Glutamatergic neuron (in vitro differentiated cells): ENCODE measurements at regions not wholly inside any gene's neighbourhood (a gene's known extent, or its start where the extent isn't known, plus 50 kb on each side); places are given as distances from the start of the nearest gene placed in this dataset.

Experiments used
- DNase-seq: peaks from one replicate; pipeline ENCODE4 v3.0.0; 2022
- H3K27ac Mint-ChIP-seq: one replicate; pipeline ENCODE4 v1.8.0; 2020; ENCODE audit warnings: mild to moderate bottlenecking, mixed read lengths, inconsistent platforms; ENCODE audit not compliant: unreplicated experiment
- H3K27me3 Mint-ChIP-seq: one replicate; pipeline ENCODE4 v1.8.0; 2020; ENCODE audit warnings: mild to moderate bottlenecking, moderate library complexity, mixed read lengths, inconsistent platforms; ENCODE audit not compliant: unreplicated experiment
- H3K36me3 Mint-ChIP-seq: one replicate; pipeline ENCODE4 v1.8.0; 2020; ENCODE audit warnings: mild to moderate bottlenecking, mixed read lengths, inconsistent platforms; ENCODE audit not compliant: unreplicated experiment
- H3K4me1 Mint-ChIP-seq: one replicate; pipeline ENCODE4 v1.8.0; 2020; ENCODE audit warnings: mild to moderate bottlenecking, low read depth, mixed read lengths, inconsistent platforms; ENCODE audit not compliant: unreplicated experiment
- H3K4me3 Mint-ChIP-seq: one replicate; pipeline ENCODE4 v1.8.0; 2020; ENCODE audit warnings: mild to moderate bottlenecking, mixed read lengths, inconsistent platforms; ENCODE audit not compliant: unreplicated experiment
- H3K9me3 Mint-ChIP-seq: one replicate; pipeline ENCODE4 v1.8.0; 2020; ENCODE audit warnings: mild to moderate bottlenecking, moderate library complexity, mixed read lengths, inconsistent platforms; ENCODE audit not compliant: unreplicated experiment
- TF ChIP-seq, protein P1 (sequence below): fragments of 200-600 bp; sonication (generic); IDR thresholded peaks from one replicate; pipeline ENCODE4 v1.5.0; 2021; ENCODE audit not compliant: partially characterized antibody, unreplicated experiment

DNA sequence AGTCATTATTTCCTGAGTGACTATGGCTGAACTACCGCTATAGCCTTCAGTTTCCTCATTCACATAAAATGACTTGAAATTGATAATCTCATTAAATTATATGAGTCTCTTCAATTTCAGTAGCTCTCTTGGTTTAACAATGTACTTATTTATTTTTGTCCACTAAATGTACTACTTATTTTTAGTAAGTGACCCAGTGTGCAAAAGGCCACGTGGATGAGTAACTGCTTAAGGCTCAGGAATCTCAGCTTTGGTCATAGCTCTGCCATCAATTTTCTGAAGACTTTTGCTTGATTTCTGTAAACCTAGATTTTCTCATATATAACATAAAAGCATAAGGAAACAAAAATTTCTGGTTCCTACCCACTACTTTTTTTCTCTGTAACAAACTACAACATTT lies 1132.9 kb upstream of the CDH8 start:
- Mint-ChIP-seq H3K4me3 (no peak overlapping the region), H3K27me3 (no peaks in the 10 kb centered on the region), H3K9me3 (no peaks in the 10 kb centered on the region), H3K4me1 (no peaks in the 10 kb centered on the region), H3K36me3 (no peaks in the 10 kb centered on the region), H3K27ac (no peak overlapping the region)
- no peak for DNase-seq
- TF ChIP-seq, protein P1, sequence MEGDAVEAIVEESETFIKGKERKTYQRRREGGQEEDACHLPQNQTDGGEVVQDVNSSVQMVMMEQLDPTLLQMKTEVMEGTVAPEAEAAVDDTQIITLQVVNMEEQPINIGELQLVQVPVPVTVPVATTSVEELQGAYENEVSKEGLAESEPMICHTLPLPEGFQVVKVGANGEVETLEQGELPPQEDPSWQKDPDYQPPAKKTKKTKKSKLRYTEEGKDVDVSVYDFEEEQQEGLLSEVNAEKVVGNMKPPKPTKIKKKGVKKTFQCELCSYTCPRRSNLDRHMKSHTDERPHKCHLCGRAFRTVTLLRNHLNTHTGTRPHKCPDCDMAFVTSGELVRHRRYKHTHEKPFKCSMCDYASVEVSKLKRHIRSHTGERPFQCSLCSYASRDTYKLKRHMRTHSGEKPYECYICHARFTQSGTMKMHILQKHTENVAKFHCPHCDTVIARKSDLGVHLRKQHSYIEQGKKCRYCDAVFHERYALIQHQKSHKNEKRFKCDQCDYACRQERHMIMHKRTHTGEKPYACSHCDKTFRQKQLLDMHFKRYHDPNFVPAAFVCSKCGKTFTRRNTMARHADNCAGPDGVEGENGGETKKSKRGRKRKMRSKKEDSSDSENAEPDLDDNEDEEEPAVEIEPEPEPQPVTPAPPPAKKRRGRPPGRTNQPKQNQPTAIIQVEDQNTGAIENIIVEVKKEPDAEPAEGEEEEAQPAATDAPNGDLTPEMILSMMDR, result no peak

DNA sequence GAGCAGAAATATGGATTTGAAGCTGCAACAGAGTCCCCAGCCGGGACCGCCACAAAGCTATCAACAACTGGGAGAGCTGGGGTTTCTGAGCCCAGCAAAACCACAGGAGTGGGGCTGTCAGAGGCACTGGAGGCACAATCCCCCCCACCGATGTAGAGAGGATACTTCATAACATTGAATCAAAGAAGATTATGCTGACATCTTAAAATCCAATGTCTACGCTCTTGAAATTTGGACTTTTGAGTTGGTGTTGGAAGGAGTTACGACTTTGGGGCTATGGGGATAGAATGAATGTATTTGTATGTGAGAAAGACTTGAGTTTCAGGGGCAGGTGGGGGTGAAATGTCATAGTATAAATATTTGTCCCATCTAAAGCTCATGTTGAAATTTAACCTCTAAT lies 1121.6 kb upstream of the CDH8 start:
- no peak for DNase-seq
- no peaks in the 10 kb centered on the region for H3K36me3 Mint-ChIP-seq
- H3K27ac Mint-ChIP-seq, result no peak overlapping the region

DNA sequence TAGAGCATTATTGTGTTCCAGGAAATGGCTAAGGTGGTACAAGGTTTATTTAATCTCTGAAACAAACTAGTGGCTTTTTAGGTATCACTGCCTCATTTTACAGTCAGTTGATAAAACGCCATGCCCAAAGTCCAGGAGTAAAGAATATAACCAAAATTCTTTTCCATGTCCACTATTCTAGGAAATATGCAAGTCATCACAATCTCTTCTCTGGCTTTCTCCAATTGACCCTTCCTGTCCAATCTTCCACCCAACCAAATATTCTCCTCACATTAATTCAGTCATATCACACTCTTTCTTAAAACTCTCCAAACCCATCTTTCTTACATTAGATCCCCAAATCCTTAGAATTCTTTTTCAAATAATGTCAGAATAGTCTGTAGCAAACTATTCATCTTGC lies 1110.0 kb upstream of the CDH8 start:
- Mint-ChIP-seq H3K27ac (no peak overlapping the region), H3K4me3 (no peak overlapping the region), H3K9me3 (no peaks in the 10 kb centered on the region), H3K4me1 (peaks cover 3% of the 10 kb centered on the region), H3K36me3 (no peaks in the 10 kb centered on the region), H3K27me3 (no peaks in the 10 kb centered on the region)
- DNase-seq, result no peak
- TF ChIP-seq, protein P1, result no peak

More for the DNA sequence above, 1121.6 kb upstream of the CDH8 start:
- TF ChIP-seq, protein P1, result no peak
- no peaks in the 10 kb centered on the region for H3K27me3 Mint-ChIP-seq
- H3K4me1 Mint-ChIP-seq, result no peaks in the 10 kb centered on the region
- peaks cover 1% of the 10 kb centered on the region for H3K9me3 Mint-ChIP-seq
- H3K4me3 Mint-ChIP-seq, result no peak overlapping the region

DNA sequence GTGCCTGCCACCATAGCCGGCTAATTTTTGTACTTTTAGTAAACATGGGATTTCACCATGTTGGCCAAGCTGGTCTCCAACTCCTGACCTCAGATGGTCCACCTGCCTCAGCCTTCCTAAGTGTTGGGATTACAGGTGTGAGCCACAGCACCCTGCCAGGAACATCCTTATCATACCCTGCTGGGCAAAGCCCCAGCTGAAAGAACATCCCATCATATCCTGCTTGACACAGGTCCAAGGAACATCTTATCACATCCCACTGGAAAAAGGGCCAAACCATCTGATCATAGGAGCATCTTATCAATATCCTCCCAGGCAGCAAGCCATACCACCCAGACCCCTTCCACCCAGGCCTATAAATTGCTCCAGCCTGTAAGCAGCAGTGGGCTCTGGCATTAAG lies 1109.2 kb upstream of the CDH8 start:
- Mint-ChIP-seq H3K4me3 (no peak overlapping the region), H3K36me3 (no peaks in the 10 kb centered on the region), H3K27ac (no peak overlapping the region), H3K27me3 (no peaks in the 10 kb centered on the region), H3K4me1 (peaks cover 3% of the 10 kb centered on the region), H3K9me3 (no peaks in the 10 kb centered on the region)
- no peak for DNase-seq
- TF ChIP-seq, protein P1, result no peak

DNA sequence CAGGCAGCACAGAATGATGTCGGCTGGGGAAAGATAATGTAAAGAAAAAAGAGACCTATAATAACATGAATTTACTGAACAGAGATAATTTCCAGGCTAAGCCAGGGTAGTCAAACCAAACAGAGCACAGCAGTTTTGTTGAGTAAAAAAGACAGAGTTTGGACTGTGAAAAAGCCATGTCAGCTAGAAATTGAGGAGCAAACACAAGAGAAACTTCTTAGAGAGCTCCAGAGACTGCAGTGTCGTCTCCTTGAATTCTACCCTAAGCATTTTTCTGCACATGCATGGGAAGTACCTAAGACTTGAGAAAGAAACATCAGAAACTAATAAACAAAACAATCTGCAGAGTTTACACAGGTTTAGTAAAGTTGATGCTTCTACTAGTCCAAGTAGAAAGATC lies 1098.8 kb upstream of the CDH8 start:
- Mint-ChIP-seq H3K27me3 (no peaks in the 10 kb centered on the region), H3K27ac (no peak overlapping the region), H3K9me3 (no peaks in the 10 kb centered on the region), H3K36me3 (no peaks in the 10 kb centered on the region), H3K4me3 (no peak overlapping the region), H3K4me1 (no peaks in the 10 kb centered on the region)
- TF ChIP-seq, protein P1, result no peak
- DNase-seq, result no peak
